HG02623 (cell line): ENCODE measurements at regions not wholly inside any gene's neighbourhood (a gene's known extent, or its start where the extent isn't known, plus 50 kb on each side); places are given as distances from the start of the nearest gene placed in this dataset.

Experiments used
- ATAC-seq: cut with Tn5 transposase; IDR thresholded peaks from one replicate; pipeline ENCODE4 v1.9.1; 2021; ENCODE audit warnings: moderate library complexity; ENCODE audit not compliant: unreplicated experiment

DNA sequence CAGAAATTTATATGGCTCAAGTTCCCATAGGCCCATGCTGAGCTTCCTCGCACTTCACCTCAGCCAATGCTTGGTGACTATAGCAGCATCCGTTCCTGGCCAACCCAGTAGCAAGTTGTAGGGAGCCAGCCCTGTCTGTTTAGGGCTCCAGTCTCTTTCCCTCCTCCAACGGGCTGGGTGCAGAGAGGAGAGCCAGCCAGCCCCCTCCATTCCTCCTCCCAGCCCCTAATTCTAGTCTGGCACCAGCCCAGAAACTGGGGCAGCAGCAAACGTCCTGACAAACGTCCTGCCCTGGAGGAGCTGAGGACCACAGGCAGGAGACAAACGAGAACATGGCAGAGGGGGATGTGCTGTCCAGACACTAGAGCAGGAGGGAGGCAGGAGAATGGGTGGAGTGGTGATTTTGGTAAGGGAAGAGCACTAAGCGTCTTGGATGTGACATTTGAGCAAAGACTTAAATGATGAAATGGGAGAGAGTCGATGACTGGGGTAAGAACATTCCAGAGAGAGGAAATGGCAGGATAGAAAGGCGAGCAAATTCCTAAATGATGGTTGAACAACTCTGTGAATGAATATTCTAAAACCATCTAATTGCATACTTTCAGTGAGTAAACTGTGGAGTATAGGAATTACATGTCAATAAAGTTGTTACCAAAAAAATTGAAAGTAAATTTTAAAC, 222.5 kb upstream of the DAPK1 start:
- ATAC-seq, result no peak

DNA sequence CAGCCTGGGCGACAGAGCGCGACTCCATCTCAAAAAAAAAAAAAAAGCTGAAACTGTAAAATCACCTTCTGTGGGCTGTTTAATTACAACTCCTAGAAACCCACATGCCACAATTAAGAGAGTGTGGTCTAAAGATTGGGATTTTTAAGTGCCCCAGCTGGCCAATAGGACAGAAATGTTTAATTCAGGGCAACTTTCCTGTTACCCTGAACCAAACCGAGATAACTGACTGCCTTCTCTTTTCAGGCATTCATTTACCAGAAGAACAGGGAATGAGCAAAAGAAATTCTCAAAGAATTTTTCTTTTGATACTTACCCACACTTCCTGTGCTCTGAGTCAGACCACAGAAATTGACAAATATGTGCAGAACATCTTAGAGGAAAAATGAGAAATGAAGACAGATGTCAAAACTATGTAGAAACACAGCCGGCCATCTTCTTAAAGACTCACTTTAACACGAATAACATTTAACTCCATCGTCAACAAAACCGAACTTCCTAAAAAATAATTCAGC, 221.3 kb upstream of the DAPK1 start:
- ATAC-seq, result no peak

DNA sequence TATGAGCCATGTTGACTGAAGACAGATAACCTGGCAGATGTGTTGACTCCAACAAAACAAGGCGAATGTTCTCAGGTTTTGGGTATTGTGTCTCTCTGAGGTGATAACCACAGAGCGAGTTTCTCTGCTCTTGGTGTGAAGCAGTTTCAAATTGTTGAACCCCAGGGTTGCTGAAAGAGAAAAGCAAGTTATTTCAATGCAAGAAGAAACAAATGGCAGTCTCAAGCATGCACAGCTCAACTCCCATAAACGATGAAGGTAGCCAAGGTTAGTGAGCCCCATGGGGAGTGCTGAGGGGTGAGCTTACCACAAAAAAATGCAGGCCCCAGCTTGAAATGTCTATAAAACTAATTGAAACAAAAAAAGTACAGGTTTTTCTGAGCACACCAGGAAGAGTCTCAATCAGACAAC, 220.8 kb upstream of the DAPK1 start:
- ATAC-seq, result no peak

DNA sequence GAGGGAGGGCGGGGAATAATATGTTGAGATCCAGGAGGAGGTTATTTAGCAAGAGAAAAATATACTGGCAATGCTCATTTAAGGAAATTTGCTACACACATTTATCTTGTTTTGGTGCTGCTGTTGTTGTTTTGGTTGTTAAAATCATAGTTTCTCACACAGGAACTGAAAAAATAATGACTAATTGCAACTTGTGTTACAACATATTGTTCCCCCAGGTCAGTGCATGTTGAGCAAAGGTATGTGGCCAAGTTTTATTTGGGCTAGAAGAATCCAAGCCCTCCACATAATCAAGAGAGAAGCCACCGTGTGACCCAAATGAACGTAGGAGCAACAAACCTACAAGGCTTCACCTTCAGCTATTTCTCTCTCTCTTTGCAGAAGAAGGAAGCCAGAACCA, 220.3 kb upstream of the DAPK1 start:
- ATAC-seq, result no peak

DNA sequence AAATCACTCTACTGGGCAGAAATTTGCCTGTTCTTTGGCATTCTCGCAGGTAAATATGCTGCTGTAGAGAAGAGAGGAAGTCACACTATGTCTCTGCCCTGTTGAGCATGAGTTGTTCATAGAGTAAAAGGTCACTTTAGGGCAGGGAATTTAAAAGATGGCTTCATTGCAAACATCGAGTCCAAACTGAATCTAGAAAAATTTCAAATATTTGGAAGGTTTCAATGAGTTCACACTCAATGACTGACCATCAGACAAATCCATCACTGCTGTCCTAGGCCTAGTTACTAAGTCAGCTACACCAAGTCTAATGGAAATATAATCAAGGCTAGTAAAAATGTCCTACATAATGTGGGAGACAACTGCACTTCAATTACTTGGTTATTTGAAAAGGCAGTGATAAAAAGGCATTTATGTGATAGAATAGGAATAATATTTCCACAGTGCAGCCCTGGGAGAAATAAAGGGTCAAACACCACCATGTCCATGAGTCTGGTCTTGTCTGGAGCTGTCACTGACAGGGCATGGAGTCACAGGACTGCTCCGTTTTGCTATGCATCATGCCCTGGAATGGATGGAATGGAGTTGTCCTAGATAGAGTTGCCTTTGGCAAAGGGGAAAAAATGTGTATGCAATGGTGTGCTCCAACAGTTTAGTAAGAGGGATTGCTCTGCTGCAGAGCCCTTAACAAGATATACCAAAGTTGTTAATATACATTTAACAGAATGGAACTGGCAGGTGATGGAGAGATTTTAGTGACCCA, 218.5 kb upstream of the DAPK1 start:
- ATAC-seq, result no peak

DNA sequence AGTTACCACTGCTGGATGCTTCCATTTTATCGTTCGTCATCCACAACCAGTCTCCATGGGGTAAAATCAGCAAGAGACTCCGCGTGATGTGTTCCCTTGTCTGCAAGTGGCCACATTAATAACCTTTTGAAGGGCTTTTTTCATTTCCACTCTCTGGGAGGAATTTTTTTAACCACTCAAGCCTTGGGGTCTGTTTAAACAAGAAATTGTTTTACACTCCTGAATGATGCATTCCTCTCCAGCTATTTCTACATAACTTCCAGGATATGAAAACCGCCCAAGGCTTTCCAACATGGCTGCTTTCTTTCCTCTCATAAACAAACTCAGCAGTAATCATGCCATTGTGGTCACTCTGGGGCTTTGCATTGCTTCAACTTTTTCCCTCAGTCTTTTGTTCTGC, 217.2 kb upstream of the DAPK1 start:
- ATAC-seq, result no peak

DNA sequence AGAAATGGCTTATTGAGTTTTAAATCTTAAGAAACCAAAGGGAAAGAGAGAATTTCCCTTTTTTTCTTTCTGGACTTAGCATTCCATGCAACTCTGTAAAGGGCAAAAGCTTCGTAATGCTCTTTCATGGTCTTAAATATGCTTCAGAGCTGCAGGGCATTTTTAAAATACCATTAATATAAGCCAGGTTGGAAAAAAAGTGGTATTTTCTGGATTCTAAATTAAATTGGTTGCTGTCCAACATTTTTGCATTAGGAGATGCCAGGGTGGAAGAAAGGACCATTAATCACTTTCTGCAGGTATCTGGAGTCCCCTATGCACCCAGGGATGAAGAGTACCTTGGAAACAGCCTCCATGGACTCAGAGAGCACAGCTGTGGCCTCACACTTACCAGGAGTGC, 215.1 kb upstream of the DAPK1 start:
- ATAC-seq, result no peak

DNA sequence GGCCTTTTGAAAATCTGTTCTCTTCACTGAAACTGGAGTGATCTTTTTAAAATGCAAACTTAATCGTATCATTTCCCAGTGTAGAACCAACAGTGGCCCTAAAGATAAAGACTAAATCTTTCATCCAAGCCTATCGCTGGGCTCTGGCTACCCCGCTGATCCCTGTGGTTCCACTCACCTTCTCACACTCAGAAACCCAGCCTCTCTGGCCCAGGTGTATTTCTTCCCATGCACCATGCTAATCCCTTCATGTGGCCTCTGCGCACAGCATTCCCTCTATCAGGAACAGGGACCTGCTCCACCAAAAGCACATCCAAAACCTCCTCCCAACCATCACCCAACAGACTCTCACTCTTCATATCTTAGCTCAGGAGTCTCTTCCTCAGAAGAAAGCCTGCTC, 214.1 kb upstream of the DAPK1 start:
- no peak for ATAC-seq

DNA sequence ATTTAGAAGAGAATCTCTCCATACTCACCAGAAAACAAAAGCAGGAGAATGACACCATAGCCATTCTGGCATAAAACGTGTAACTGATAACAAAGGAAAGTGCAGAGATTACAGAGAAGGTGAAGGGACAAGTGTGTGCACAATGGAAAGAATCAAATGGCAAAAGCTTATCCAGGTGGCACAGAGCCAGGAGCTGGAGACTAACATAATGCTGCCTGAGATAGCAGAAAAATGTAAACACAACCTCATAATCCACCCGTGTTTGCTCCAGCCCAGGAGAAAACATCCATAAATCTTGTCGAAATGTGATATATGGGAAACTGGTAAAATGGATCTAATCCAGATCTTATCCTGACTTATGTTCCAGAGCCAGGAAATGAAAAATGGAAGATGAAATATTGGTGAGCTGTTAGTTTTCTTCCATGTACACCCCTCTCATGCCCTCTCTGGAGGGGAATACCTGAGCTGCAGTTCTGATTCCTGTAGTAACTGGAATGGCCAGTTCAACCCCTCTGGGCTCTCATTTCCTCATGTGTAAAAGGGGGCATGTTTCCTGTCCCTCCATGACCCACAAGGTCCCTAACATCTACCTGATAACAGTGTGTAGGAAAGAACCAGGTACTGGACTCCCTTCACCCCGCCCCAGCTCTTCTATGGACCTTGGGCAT, 212.3 kb upstream of the DAPK1 start:
- no peak for ATAC-seq

DNA sequence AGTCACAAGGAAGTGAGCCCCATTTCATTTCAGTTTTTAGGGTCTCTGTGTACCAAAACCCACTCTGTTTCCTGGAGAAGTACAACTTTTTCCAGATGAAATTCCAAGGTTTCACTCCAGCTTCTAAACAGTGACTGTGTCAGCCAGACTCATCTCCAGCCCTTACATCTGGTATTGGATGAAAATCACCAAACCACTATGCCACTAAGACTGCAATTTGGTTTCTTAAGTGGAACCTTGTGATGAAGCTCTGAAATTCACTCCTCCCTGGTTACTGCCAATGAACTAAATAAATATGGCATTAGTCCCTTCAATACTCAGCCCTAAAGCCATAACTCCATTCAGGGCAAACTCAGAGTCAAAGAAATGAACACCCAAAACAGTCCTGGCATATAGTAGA, 211.2 kb upstream of the DAPK1 start:
- ATAC-seq, result no peak

DNA sequence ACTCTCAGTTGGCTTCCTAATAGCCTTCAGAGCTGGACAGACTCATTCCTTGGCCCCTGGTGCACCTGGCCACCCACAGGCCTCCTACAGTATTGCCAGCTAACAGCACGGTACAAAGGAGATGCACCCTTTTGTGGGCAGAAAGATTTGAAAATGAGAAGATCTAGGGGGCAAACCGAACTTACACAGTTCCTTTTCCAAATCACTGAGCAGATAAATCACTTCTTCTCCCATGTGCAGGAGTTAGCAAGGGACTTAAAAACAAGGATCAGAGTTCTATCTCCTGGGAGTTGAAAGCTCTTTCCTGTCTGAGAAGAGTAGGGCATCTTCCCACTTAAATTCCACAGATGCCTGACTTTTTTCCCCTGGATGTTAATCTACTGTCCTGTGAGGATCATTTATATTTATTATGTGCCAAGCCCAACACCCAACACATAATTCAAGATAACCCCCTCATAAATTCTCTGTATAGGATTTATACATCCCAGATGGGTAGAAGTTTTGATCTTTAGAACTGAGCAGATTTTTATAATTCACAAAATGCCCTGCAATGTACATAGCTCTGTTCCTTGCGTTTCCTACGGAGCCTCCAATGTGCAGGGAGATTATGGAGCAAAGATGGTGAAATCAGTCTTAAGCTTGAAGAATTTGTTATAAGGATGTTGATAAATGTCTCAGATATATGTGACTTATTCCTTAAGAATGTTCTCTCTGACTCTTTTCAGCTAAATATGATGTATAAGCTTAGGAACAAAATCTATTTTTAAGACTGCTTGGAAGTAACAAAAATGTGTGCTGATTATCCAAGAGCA, 207.2 kb upstream of the DAPK1 start:
- no peak for ATAC-seq

DNA sequence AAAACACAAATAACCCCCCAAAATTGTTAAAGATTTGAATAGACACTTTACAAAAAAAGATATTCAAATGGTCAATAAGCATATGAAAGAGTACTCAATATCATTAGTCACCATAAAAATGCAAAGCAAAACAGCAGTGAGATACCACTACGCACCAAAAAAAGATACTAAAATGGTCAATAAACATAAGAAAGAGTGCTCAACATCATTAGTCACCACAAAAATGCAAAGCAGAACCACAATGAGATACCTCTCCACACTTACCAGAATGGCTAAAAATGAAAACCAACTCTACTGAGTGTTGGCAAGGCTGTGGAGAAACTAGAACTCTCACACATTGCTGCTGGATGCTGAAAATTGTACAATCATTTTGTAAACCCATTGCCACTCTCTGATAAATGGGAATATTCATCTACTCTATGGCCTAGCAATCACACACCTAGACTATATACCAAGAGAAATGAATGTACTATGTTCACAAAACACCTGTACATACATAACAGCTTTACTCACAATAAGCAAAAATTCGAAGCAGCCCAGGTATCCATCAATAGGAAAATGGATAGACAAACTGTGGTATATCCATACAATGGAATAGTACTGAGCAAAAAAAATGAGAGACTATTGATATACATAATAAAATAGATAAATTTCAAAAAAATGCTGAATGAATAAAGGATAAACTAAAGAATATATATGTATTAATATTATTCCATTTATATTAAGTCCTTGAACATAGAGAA, 205.0 kb upstream of the DAPK1 start:
- no peak for ATAC-seq

DNA sequence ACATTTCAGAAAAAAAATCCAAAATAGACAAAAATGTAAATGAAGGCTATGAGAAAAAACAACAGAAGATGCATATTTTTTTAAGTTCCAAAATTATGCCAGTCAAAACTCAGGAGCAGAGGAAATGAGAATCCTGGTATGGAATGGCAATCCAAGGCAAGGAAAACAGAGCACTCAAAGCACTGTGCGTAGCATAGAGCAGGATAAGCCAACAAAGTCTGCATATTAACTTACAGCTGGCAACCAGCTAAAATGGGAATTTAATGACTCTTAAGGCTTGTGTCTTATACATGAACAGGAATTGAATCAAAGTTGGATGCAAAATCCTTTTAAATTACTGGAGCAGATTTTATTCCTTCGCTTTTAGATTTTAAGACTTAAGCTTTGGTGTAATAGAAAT, 203.5 kb upstream of the DAPK1 start:
- ATAC-seq, result no peak

DNA sequence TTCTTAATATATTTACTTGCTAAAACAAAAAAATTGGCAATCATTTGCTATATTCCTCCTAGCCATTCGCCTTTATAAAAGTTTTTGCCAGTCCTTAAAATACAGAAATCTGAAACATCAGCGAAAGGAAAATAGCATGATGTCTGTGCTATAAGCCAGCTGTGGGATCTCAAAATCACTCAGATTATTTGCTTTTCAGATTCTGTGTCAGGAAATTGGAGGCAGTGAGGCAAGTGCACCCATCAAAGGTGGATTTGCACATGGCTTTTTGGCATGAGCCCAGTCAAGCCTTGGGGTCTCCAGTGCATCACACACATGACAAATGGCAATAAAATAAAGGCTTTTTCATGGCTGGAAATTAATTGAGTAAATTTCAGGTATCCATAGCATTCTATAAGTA, 196.8 kb upstream of the DAPK1 start:
- ATAC-seq, result no peak

DNA sequence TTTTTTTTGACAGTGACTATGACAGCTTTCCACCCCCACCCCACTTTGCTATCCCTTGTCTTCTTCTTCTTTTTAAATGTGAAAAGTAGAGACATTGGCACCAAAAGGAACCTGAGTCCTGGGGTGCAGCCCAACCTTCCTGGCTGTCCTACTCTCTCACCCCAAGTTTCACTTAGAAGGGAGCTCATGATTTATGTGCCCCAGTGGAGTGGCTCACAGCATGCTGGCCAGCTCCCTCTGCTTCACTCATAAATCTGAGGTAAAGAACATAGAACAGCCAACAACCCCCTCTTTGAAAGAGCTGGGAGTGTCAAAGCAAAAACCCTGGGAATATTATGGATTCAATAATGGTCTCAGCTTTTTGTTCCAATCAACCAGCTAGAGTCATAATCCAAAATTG, 196.3 kb upstream of the DAPK1 start:
- no peak for ATAC-seq

DNA sequence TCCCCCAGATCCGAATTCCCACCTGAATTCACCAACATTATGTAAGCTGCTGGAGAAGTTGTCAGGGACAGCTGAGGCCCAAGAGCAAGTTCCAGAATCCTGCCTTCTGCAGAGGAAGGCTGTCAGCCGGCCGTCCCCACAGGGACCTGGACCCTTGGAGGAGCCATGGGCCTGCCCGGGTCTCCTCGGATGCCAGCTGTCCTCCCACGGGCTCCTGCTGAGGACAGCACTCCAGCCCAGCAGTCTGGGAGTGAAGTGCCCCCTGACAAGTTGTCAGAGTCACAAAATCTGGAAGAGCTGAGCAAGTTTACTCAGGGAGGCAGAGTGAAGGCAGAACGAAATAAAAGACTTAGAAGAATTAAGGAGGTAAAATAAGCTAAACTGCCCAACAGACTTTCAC, 192.5 kb upstream of the DAPK1 start:
- ATAC-seq, result no peak

DNA sequence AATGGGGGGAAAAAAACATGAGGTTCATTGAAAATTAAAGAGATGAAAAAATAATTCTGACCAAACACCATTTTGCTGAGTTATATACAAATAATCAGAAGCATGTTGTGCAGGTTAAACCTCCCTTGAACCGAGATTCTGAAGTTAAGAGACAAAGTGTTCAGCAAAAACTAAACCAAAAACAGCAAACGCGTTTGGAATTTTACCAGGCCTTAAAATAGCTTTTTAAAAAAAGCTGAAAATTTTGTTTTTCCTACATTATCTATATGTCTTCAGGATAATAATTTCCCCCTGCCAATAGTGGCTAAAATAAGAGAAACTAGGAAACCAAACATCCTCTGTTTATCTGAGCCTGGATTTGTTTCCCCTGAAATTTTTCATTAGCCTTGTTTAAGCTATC, 191.7 kb upstream of the DAPK1 start:
- no peak for ATAC-seq

DNA sequence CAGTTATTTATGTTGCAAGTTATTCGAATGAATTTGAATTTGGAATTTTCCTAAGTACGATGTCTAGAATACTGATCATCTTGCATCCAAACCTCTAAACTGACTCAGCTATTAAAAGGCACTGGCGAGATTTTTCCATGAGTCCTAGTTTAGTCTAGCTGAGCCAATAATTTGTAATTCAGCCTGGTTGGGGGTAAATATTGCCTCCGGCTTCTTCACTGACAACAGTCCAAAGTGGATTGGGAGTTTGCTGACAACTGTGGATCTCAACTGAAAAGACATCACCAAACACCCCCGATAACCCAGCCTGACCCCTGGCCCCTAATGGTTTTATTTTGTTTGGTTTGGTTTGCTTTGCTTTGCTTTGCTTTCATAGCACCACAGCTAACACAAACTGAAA, 189.8 kb upstream of the DAPK1 start:
- no peak for ATAC-seq

DNA sequence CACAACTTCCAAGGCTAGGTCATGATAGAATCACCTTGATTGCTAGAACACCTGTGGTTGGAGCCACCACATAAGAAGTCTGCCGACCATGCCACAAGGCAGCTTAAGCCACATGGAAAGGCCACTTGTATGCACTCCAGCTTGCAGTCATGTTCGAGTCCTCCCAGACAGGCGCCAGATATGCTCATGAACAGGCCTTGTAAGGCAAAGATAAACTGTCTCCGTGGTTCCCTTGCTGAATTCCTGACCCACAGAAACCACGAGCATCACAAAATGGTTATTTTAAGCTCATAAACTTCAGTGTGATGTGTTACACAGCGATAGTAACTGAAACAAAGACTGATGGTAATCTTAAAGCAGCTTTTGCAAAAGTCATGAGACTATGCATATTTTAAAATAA, 188.4 kb upstream of the DAPK1 start:
- no peak for ATAC-seq

DNA sequence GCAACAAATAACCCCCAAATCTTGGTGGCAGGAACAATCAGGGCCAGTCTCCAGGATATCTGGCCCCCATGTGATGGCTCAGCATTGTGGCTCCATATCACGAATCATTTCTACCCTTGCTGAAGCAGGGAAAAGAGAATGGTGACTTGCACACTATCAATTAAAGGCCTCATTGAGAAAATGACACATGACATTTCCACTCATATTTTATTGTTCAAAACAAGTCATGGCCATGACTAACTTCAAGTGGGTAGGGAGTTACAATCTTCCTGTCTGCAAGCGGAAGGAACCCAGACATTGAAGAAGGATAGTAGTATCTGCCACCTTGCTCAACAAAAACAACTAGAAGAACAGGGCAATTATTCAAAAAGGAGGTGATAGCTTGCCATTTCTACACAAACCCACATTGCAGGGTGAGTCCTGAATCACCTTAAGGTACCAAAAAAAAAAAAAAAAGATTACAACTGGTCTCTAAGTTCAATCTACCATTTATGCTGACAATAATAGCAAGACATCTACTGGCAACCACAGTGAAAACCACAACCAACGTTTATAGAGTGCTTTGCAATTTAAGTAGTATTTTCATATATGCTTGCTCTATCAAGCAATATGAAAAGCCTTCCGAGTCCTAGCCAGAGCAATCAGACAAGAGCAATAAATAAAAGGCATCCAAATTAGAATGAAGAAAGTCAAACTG, 186.7 kb upstream of the DAPK1 start:
- ATAC-seq, result no peak
